Osteoblast (primary cell): ENCODE measurements at regions not wholly inside any gene's neighbourhood (a gene's known extent, or its start where the extent isn't known, plus 50 kb on each side); places are given as distances from the start of the nearest gene placed in this dataset.

Experiments
- DNase-seq: peaks from one replicate; pipeline ENCODE4 v3.0.0; 2011; ENCODE audit warnings: low spot score, mixed read lengths; ENCODE audit not compliant: insufficient read length; ENCODE audit errors: missing footprints
- H2AFZ ChIP-seq: 2 replicates; pipeline ENCODE4 v1.6.0; 2011; ENCODE audit warnings: mild to moderate bottlenecking, low read length
- H3K27ac ChIP-seq: 2 replicates; pipeline ENCODE4 v1.5.1; 2011; ENCODE audit warnings: mild to moderate bottlenecking, low read depth, low read length, moderate library complexity
- H3K27me3 ChIP-seq: 2 replicates; pipeline ENCODE4 v1.6.0; 2012; ENCODE audit warnings: mild to moderate bottlenecking, control low read depth, inconsistent platforms, low read length, moderate library complexity; ENCODE audit not compliant: insufficient read depth
- H3K36me3 ChIP-seq: 2 replicates; pipeline ENCODE4 v1.5.1; 2011; ENCODE audit warnings: mild to moderate bottlenecking, low read length, control low read depth, moderate library complexity; ENCODE audit not compliant: insufficient read depth
- H3K4me1 ChIP-seq: 2 replicates; pipeline ENCODE4 v1.5.1; 2011; ENCODE audit warnings: mild to moderate bottlenecking, low read length, control low read depth, moderate library complexity; ENCODE audit not compliant: insufficient read depth
- H3K4me2 ChIP-seq: 2 replicates; pipeline ENCODE4 v1.6.0; 2011; ENCODE audit warnings: mild to moderate bottlenecking, low read length; ENCODE audit not compliant: insufficient read depth
- H3K4me3 ChIP-seq: fragments of 200-600 bp; sonication (generic); 3 replicates; pipeline ENCODE4 v1.5.1; 2012; ENCODE audit warnings: mild to moderate bottlenecking, low read length, inconsistent platforms; ENCODE audit not compliant: insufficient read depth
- H3K79me2 ChIP-seq: 2 replicates; pipeline ENCODE4 v1.6.0; 2012; ENCODE audit warnings: mild to moderate bottlenecking, low read length, control low read depth, inconsistent platforms; ENCODE audit not compliant: insufficient read depth
- H3K9me3 ChIP-seq: 2 replicates; pipeline ENCODE4 v1.5.1; 2011; ENCODE audit warnings: low read depth, low read length, control low read depth
- H4K20me1 ChIP-seq: 2 replicates; pipeline ENCODE4 v1.6.0; 2012; ENCODE audit warnings: mild to moderate bottlenecking, low read length, control low read depth; ENCODE audit not compliant: insufficient read depth
- TF ChIP-seq, protein P1 (sequence below): IDR thresholded peaks from 2 replicates; pipeline ENCODE4 v1.5.1; 2011; ENCODE audit warnings: mild to moderate bottlenecking, low read depth, low read length, moderate library complexity; ENCODE audit errors: extremely low read depth

- Histone ChIP-seq H3K4me1 (no peaks in the 10 kb centered on the region), H3K4me2 (no peak overlapping the region), H3K4me3 (no peak overlapping the region), H2AFZ (no peak overlapping the region), H3K79me2 (no peaks in the 10 kb centered on the region), H4K20me1 (no peaks in the 10 kb centered on the region), H3K9me3 (no peaks in the 10 kb centered on the region), H3K27ac (no peak overlapping the region), H3K36me3 (no peaks in the 10 kb centered on the region), H3K27me3 (no peaks in the 10 kb centered on the region)
- TF ChIP-seq, protein P1, sequence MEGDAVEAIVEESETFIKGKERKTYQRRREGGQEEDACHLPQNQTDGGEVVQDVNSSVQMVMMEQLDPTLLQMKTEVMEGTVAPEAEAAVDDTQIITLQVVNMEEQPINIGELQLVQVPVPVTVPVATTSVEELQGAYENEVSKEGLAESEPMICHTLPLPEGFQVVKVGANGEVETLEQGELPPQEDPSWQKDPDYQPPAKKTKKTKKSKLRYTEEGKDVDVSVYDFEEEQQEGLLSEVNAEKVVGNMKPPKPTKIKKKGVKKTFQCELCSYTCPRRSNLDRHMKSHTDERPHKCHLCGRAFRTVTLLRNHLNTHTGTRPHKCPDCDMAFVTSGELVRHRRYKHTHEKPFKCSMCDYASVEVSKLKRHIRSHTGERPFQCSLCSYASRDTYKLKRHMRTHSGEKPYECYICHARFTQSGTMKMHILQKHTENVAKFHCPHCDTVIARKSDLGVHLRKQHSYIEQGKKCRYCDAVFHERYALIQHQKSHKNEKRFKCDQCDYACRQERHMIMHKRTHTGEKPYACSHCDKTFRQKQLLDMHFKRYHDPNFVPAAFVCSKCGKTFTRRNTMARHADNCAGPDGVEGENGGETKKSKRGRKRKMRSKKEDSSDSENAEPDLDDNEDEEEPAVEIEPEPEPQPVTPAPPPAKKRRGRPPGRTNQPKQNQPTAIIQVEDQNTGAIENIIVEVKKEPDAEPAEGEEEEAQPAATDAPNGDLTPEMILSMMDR = no peak
- DNase-seq = no peak
Observed at GRCh38 chr11:91082255-91082654, 859.4 kb upstream of the CHORDC1 start.

- Histone ChIP-seq H3K27ac (no peak overlapping the region), H2AFZ (no peak overlapping the region), H3K4me2 (no peak overlapping the region), H3K79me2 (no peaks in the 10 kb centered on the region), H3K4me3 (no peak overlapping the region), H3K4me1 (no peaks in the 10 kb centered on the region), H3K27me3 (no peaks in the 10 kb centered on the region), H4K20me1 (no peaks in the 10 kb centered on the region), H3K9me3 (no peaks in the 10 kb centered on the region), H3K36me3 (no peaks in the 10 kb centered on the region)
- TF ChIP-seq, protein P1 = no peak
- no peak for DNase-seq
Observed at GRCh38 chr11:91081440-91082043, 858.7 kb upstream of the CHORDC1 start.

DNA sequence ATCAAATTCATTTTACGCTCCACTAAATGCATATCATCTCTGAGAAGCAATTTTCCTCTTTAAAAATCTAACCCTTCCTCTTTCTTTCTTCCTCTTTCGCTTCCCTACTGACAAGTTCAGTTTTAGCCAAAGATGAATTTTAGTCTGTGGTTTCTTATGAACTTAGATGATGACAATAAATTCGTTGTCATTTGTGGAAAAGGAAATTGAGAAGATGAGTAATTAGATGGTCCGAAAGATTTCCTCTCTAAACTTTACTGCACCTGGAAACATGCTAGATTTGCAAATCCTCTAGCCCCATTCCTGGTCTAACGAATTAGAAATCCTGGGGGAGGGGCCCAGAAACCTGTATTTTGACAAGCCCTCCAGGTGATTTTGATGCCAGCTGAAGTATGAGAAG is 855.4 kb upstream of the CHORDC1 start:
- Histone ChIP-seq H3K27me3 (no peaks in the 10 kb centered on the region), H3K4me1 (no peaks in the 10 kb centered on the region), H3K79me2 (no peaks in the 10 kb centered on the region), H3K27ac (no peak overlapping the region), H3K9me3 (no peaks in the 10 kb centered on the region), H3K4me3 (no peak overlapping the region), H2AFZ (no peak overlapping the region), H3K36me3 (no peaks in the 10 kb centered on the region), H3K4me2 (no peak overlapping the region), H4K20me1 (no peaks in the 10 kb centered on the region)
- DNase-seq = no peak
- TF ChIP-seq, protein P1 = no peak

- H3K4me2 ChIP-seq = no peak overlapping the region
- no peak for DNase-seq
- H4K20me1 ChIP-seq = no peaks in the 10 kb centered on the region
- no peaks in the 10 kb centered on the region for H3K9me3 ChIP-seq
- H3K27ac ChIP-seq = no peak overlapping the region
- H3K36me3 ChIP-seq = no peaks in the 10 kb centered on the region
- TF ChIP-seq, protein P1 = no peak
- no peaks in the 10 kb centered on the region for H3K4me1 ChIP-seq
- no peaks in the 10 kb centered on the region for H3K27me3 ChIP-seq
- no peak overlapping the region for H2AFZ ChIP-seq
- no peaks in the 10 kb centered on the region for H3K79me2 ChIP-seq
- no peak overlapping the region for H3K4me3 ChIP-seq
Observed at GRCh38 chr11:91075032-91075695, 852.3 kb upstream of the CHORDC1 start.
